ENCODE measurements at regions not wholly inside any gene's neighbourhood (a gene's known extent, or its start where the extent isn't known, plus 50 kb on each side); places are given as distances from the start of the nearest gene placed in this dataset.

GRCh38 chr12:126780343-126780742, 1486.6 kb upstream of the TMEM132C start:
- no peak for TF ChIP-seq CTCF (IDR thresholded peaks at IDR 0.05; ENCODE audit: extremely low read depth in 1 of 2, insufficient read depth in 1 of 2, low read depth in 1 of 2, low read length in 2 of 2)
- TF ChIP-seq EZH2 (IDR thresholded peaks at IDR 0.05; ENCODE audit: borderline replicate concordance, low read depth, low read length, severe bottlenecking), result no peak
- no peak for TF ChIP-seq JUN (IDR thresholded peaks at IDR 0.05; ENCODE audit: borderline replicate concordance, insufficient read depth, insufficient read length, low read depth)

Measured in endothelial cell of umbilical vein (primary cell).